HUDEP-2 (cell line): ENCODE measurements at regions not wholly inside any gene's neighbourhood (a gene's known extent, or its start where the extent isn't known, plus 50 kb on each side); places are given as distances from the start of the nearest gene placed in this dataset.
A peak's percentile ranks its signal among the peaks of the same experiment; 100 is the strongest.

Experiments used
- DNase-seq, 76 experiments: peaks; one replicate each; lab custom pipeline; 2025; ENCODE audit not compliant: unreplicated experiment in 76 of 76; lab: John Stamatoyannopoulos, UW

GRCh38 chr5:173689171-173689736 lies 72.8 kb upstream of the BOD1 start:
- no peak for DNase-seq

- DNase-seq: peak in 68 of 76 experiments; percentile 13 to 79 (median 50)
Observed at GRCh38 chr5:173689737-173690360, 73.4 kb upstream of the BOD1 start.

GRCh38 chr5:173691931-173692330 lies 75.5 kb upstream of the BOD1 start:
- peak in 20 of 76 experiments; percentile 7 to 46 (median 15) for DNase-seq

DNA sequence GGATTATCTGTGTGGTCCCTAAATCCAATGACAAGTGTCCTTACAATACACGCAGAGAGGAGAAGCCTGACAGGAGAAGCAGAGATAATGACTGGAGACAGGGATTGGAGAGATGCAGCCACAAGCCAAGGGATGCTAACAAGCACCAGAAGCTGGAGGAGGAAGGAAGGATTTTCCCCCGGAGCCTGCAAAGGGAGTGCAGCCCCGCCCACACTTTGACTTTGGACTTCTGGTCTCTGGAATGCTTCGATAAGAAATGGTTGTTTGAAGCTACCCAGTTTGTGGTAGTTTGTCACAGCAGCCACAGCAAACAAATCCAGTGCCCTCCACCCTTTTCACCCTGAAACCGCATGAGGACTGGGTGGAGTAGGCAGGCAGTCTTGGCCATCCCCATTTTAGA lies 77.2 kb upstream of the BOD1 start:
- no peak for DNase-seq

GRCh38 chr5:173696216-173696615 lies 79.8 kb upstream of the BOD1 start:
- no peak for DNase-seq

- no peak for DNase-seq
Observed at GRCh38 chr5:173697931-173698579, 81.6 kb upstream of the BOD1 start.

DNA sequence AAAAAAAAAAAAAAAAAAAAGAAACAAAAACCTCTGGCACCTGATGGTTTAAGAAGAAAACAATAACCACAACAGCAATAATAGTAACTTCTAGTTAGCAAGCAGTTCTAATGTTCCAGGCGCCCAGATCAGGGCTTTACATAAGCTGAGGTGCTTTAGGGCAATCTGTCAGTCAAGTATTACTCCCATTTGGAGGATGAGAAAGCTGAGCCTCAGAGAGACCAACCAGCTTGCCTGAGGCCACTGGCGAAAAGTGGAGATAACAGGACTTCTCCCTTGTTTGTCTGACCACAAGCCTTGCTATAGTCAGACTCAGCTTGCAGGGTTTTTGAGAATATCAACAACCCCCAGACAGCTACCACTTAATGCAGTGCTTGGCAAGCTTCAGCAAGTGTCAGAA lies 83.5 kb upstream of the BOD1 start:
- DNase-seq: peak in 13 of 76 experiments; percentile 7 to 39 (median 25)

DNA sequence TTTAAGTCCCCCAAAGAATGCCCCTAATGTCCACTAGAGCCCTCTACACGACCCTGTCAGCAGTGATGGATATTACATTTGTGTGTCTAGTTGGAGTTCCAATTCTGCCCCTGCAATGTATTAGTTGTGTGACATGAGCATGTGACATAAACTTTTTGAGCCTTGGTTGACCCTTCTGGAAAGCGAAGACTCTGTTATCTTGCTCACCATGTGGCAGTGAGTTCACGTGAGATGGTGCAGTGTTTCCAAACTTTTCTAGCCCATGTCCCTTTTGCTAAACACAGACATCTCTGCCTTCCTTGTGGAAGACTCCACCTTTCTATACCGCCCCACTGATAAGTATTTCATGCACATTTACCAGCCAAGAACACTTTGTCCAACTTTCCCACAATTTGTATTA lies 87.0 kb upstream of the BOD1 start:
- DNase-seq: peak in 50 of 76 experiments; percentile 9 to 71 (median 30)

- no peak for DNase-seq
Observed at GRCh38 chr5:173704615-173705511, 88.4 kb upstream of the BOD1 start.

DNA sequence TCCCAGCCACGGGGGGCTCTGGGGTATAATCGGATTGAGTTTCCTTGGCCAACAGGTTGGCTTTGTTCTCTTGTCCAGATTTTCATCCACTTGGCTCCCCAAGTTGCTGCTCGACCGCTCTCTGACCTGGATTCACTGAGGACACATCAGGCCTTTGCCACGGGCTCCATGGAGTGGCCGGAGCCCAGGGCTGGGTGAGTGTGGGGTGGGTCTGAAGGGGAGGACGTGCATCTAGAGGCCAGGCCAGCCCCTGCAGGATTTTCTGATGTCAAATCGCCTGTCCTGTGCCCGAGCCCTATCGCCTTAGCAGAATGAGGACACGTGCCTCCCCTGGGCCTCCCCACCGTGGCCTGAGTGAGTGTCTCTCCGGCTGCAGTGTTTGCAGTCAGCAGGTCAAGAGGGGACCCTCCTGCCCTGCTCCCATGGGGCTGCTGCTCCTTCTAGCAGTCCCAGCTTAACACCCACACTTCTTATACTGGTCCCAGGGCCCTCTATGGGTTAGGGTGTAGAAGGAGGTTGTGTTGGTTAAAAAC lies 89.1 kb upstream of the BOD1 start:
- no peak for DNase-seq

DNA sequence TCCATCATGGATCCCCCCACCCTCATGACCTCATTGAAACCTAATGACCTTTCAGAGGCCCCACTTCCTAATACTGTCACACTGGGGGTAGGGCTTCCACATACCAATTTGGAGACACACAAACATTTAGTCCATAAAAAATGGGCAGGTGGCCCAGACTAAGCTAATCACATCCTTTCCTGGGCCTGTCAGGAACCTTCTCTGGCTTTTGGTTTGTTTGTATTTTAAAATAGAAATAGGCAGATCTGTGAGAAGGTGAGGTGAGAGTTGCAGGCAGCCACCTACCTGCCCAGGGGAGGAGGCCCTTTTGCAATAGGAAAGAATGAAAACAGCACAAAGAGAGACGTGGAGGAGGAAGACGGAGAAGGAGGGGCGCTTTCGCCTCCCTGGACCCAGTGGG lies 90.2 kb upstream of the BOD1 start:
- DNase-seq: no peak

DNA sequence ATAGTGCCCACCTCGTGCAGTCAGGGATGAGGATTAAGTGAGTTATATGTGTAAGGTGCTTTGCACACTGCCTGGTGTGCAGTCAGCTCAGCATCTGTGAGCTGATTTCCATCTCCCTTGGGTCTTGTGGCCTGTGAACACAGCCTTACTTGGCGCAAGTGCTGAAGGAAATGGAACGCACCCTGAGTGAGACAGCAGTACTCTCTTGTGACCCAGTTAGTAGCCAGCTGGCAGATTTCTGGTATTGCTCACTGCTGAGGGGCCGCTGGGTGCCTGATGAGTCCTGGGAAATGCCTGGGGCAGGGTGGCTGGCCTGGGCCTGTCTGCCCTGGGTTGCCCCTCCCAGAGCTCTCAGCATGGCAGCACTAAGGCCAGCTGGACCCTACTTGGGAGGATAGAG lies 90.9 kb upstream of the BOD1 start:
- no peak for DNase-seq

- DNase-seq: no peak
Observed at GRCh38 chr5:173709145-173709544, 92.7 kb upstream of the BOD1 start.

- no peak for DNase-seq
Observed at GRCh38 chr5:173709761-173710160, 93.3 kb upstream of the BOD1 start.

DNA sequence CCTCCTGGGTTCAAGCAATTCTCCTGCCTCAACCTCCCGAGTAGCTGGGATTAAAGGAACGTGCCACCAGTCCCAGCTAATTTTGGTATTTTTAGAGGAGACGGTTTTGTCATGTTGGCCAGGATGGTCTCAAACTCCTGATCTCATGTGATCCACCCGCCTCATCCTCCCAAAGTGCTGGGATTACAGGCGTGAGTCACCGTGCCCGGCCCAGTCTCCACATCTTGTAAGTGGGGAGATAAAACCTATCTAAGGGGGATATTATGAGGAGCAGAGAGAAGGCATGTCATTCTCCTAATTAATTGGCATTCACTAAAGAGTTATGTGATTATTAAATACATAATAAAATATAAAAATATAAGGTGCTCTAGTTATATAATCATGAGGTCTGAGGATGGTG lies 94.1 kb upstream of the BOD1 start:
- no peak for DNase-seq

DNA sequence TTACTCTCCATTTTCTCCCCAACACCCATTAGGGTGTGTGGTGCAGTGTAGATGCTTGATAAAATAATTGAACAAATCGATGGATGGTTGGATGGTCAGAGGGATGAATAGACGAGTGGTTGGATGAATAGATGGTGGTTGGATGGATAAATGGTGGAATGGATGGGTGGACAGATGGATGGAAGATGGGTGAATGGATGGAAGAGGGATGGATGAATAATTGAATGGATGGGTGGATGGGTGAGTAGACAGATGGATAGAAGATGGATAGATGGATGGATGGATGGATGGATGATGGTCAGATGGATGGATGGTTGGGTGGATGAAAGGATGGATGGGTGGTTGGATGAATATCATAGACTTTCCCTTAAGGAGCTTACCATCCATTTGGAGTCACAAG lies 95.0 kb upstream of the BOD1 start:
- DNase-seq: no peak

DNA sequence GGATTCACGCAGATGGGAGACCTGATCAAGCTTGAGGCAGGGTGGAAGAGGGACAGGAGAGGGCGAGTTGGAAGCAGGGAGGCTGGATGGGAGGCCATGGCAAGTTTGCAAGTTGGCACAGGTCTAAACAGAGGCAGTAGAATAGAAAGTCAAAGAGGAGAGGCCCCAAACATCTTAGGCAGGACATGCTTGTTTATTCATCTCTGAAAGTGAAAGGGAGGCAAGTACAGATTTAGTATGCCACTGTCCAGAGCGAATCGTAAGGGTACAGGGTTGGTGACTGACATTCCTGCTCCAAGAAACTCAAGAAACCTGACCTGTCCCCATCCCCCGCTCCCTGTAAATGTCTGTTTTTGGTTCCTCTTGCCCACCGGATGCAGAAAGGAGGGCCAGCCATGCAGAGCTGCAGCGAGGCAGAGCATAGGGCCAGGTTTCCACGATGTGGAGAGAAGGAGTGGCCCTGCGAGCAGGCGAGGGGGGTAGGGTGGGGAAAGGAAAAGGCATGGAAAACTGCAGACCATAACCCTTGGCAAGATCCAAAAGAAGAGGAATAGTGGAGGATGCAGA lies 96.2 kb upstream of the BOD1 start:
- DNase-seq: no peak

- peak in 37 of 76 experiments; percentile 9 to 58 (median 28) for DNase-seq
Observed at GRCh38 chr5:173714551-173715428, 98.3 kb upstream of the BOD1 start.

DNA sequence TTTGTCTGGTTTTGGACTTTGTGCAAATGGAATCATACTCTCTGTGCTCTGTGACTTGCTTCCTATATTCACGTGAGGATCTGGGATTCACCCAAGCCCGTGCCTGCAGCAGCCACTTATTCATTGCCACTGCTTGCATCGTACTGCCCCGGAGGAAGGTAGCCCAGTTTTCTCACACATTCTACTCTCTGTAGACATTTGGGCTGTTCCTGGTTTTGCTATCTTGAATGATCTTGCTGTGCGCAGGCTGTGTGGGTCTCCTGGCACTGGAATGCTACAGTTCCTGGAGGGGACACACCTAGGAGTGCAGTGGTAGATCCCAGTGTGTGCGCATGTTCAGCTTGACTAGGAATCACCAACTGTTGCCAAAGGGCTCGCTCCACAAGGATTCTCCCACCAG lies 99.2 kb upstream of the BOD1 start:
- no peak for DNase-seq
